SKM-1 treated with dmso at 0.1 percent for 144 hours (cell line): ENCODE measurements at regions not wholly inside any gene's neighbourhood (a gene's known extent, or its start where the extent isn't known, plus 50 kb on each side); places are given as distances from the start of the nearest gene placed in this dataset.
"Not testable (repeated sequence)": the region's sequence is repeated elsewhere in the genome, so short reads cannot be mapped to it uniquely, and the experiment has no call there.

ENCODE experiments used
- DNase-seq: peaks from one replicate; lab custom pipeline; 2025; ENCODE audit not compliant: unreplicated experiment; lab: John Stamatoyannopoulos, UW

DNA sequence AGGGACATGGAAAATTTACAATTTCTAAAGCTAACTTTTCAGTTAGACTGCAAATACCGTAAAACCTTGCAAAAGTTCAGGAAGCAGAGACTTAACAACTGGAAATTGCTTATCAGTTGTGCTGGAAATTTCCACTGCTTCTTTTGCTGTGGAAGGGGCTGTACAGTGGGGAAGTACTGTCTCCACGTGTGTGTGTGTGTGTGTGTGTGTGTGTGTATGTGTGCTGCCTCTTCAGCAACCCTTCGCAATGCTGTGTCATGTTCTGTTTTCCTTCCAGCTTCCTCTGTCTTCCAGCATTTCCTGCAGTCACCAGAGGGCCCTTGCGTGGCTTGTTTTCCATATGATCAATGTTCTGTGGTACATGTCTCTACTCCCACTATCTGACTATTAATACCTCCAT is 87.5 kb upstream of the RANBP3L start:
- DNase-seq = peak; percentile 30

- DNase-seq = no peak
These were observed 88.9 kb upstream of the RANBP3L start for GRCh38 chr5:36390640-36391039.

DNA sequence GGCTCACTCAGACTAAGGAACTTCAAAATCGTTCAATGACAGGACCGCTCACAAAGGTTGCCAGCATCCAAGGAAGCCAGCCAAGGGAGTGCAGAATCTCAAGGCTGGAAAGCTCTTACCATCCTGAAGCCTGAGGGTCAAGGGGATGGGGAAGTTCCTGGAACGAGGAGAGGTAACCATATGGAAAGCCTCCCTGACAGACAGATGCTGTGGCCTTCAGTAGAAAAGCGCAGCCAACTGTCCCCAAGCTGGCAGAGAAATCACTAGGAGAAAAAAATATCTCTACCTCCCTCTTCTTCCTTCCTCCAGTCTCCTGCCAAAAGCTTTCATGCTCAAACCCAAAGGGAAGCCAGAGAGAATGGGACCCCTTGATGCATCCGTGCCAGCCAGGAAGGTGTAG is 90.5 kb upstream of the RANBP3L start:
- no peak for DNase-seq

GRCh38 chr5:36392818-36393217 is 91.1 kb upstream of the RANBP3L start:
- DNase-seq = no peak

GRCh38 chr5:36393656-36394428 is 92.1 kb upstream of the RANBP3L start:
- no peak for DNase-seq

DNA sequence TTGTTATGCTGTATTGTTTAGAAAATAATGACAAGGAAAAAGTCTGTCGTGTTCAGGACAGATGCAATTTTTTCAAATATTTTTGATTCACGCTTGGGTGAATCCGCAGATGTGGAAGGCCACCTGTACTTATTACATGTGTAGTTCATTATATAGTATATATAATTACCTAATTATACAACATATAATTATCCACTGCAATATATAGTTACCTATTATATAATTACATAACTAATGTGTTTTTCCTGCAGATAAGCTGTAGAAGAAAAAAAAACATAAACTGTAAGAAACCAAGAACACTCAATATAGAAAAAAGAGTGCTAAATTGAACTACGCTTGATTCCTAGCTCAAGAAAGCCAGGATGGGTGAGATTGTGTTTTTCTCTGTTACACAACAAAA is 93.6 kb upstream of the RANBP3L start:
- DNase-seq = no peak

GRCh38 chr5:36395947-36396346 is 94.2 kb upstream of the RANBP3L start:
- not testable (repeated sequence) for DNase-seq

DNA sequence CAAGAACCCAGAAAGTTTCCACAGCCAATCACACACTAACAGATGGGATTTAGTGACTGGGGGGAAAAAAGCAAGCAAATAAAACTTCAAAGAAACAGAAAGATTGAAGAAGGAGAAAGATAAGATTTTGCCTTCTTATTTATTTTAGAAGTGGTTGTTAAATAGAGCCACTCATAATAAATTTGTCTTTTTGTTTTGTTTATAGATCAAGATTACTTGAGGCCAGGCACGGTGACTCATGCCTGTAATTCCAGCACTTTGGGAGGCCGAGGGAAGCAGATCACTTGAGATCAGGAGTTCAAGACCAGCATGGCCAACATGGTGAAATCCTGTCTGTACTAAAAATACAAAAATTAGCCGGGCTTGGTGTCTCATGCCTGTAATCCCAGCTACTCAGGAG is 94.9 kb upstream of the RANBP3L start:
- no peak for DNase-seq

GRCh38 chr5:36397901-36398536 is 96.3 kb upstream of the RANBP3L start:
- peak; percentile 32 for DNase-seq

DNA sequence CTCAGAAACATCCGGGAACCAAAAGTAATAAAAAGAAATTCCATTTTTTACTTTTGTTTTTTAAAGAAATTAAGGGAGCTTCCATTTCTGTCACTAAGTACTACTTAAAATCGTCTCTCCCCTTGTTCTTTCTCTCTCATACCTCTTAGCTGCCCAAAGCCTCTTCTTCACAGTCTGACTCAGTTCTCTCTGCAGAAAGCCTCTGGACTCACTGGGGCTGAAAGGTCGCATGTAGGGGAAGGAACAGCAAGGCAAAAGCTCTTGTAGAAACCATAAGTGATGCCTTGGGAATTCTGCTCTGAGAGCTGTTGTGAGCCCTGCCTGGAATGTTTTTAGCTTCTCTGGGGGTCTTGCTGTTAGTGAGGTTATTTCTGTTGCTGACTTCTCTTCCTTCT is 100.8 kb upstream of the RANBP3L start:
- DNase-seq = no peak

- peak; percentile 49 for DNase-seq
These were observed 102.1 kb upstream of the RANBP3L start for GRCh38 chr5:36403632-36404311.

- no peak for DNase-seq
These were observed 104.3 kb upstream of the RANBP3L start for GRCh38 chr5:36406023-36406422.

DNA sequence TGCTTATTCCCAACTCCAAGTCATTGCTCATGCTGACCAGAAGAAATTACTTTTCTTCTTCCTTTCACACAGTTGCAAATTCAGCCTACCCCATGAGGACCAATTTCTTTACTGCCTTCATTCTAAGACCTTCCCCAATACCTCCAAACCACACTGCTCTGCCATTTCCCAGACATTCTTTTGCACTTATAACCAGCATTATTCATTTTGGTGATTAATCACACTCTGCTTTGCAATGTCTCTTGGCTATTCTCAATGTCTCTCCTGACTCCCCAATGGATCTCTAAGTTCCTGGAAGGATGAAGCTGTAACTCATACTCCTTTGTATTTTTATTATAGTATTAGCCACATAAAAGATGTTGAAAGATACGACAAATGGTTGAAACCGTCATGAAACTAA is 105.7 kb upstream of the RANBP3L start:
- no peak for DNase-seq

DNA sequence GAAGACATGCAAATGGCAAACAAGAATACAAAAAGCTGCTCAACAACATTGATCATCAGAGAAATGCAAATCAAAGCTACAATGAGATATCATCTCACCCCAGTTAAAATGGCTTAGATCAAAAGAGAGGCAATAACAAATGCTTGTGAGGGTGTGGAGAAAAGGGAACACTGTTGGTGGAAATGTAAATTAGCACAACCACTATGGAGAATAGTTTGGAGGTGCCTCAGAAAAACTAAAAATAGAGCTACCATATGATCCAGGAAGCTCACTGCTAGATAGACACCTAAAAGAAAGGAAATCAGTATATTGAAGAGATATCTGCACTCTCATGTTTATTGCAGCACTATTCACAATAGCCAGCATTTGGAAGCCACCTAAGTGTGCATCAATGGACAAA is 108.0 kb upstream of the RANBP3L start:
- DNase-seq = not testable (repeated sequence)

DNA sequence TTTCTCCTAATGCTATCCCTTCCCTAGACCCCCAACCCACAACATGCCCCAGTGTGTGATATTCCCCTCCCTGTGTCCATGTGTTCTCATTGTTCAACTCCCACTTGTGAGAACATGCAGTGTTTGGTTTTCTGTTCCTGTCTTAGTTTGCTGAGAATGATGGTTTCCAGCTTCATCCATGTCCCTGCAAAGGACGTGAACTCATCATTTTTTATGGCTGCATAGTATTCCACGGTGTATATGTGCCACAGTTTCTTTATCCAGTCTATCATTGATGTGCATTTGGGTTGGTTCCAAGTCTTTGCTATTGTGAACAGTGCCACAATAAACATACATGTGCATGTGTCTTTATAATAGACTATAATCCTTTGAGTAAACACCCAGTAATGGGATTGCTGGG is 109.0 kb upstream of the RANBP3L start:
- not testable (repeated sequence) for DNase-seq

DNA sequence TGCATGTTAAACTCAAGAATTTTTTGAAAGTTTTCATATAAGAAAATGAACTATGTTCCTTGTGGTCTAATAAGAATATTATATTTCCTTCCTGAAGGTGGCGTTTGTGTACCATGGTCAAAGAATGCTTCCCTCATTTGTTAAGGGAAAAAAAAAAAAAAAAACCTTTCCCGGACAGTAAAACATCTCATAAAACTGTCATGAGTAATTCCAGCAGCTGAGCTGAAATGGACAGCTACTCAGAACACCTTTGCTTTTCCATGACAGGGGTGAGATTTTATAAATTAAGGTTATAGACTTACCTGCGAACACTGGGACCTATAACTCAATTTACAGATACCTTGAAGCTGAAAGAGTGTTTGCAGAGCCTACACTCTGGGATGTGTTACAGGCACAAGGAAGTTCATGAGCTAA is 113.2 kb upstream of the RANBP3L start:
- peak; percentile 27 for DNase-seq

DNA sequence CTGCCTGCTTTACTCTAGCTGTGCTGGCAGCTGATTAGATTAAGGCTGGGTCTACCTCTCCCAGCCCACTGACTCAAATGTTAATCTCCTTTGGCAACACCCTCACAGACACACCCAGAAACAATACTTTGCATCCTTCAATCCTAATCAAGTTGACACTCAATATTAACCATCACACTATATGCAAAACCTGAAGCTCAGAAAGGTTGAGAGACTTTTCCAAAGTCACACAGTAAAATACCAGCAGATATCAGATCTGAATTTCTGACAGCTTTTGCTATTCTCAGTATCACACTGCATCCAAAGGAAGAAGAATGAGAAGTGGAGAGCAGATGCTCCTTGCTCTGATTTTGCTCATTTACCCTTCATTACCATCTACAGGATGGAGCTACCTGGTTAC is 114.9 kb upstream of the RANBP3L start:
- DNase-seq = no peak

GRCh38 chr5:36417221-36417620 is 115.5 kb upstream of the RANBP3L start:
- DNase-seq = no peak

- no peak for DNase-seq
These were observed 116.0 kb upstream of the RANBP3L start for GRCh38 chr5:36417668-36418067.

GRCh38 chr5:36418152-36418979 is 116.7 kb upstream of the RANBP3L start:
- DNase-seq = no peak

DNA sequence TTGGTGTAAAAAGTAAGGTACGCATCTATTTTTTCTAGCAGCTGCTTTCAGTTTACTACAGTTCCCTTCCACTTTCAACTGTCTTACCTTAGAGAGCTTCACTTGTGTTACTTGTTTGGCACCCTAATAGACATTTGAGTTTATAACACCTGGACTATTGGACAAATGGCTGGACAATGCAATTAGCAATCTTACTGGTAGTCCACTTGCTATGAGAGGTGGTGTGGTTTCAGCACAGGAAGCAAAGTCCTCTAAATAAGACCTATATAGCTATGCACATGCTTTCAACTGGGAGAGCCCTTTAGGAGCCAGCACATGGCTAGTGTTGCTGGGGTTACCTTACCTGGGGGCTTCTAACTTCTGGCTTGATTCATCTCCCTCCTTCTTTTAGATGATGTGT is 119.6 kb upstream of the RANBP3L start:
- DNase-seq = no peak
